ENCODE measurements at regions not wholly inside any gene's neighbourhood (a gene's known extent, or its start where the extent isn't known, plus 50 kb on each side); places are given as distances from the start of the nearest gene placed in this dataset.

DNA sequence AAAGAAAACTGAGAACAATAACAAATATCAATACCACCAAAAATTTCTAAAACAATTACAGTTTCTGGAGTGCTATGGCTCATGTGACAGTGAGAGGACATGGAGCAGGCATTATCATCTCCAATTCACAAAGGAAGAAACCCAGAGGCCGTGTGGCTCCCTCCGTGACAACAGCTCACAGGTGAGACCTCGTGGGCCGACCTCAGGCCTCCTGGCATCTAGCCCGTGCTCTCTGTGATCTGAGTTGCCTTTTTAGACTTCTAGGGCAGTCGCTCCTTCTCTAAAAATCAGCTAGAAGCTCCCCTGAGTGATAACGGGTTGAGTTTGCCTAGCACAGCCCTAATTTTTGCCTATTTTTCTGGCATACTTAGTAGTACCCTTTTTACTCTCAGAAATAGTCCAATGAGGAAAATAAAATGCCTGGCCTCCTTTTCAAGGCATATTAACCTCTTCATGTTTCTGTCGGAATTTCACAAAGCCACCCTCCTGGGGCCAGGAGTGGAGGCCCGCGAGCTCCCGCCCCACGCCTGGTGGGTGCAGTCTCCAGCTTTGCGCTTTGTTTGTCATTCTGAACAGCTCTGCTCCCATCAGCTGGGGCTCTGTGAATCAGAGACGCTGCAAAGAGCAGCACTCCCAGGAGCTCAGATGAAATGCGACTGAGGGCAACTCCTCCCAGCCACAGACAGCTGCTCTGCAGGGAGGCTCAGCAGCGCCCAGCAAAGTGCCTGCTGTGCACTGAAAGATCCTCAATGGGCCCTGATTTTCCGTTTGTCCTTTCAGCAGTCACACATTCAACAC is 292.5 kb downstream of the UQCRFS1 start:
- DNase-seq (ENCODE audit: insufficient read length, low spot score) (no peak), FAIRE-seq (no peak)
- no peak for TF ChIP-seq POLR2A (IDR thresholded peaks at IDR 0.05; ENCODE audit: low read depth, low read length)
- TF ChIP-seq POLR2AphosphoS5 (IDR thresholded peaks at IDR 0.05; ENCODE audit: low read depth, low read length) = no peak
- TF ChIP-seq PAX5 (IDR thresholded peaks at IDR 0.05; ENCODE audit: insufficient read depth, low read length, severe bottlenecking) = no peak
- TF ChIP-seq SPI1 (IDR thresholded peaks at IDR 0.05; ENCODE audit: low read depth, low read length) = no peak
- no peak for TF ChIP-seq TAF1 (IDR thresholded peaks at IDR 0.05; ENCODE audit: low read depth, low read length)
- no peak for TF ChIP-seq POU2F2 (IDR thresholded peaks at IDR 0.05; ENCODE audit: low read depth, low read length)

DNA sequence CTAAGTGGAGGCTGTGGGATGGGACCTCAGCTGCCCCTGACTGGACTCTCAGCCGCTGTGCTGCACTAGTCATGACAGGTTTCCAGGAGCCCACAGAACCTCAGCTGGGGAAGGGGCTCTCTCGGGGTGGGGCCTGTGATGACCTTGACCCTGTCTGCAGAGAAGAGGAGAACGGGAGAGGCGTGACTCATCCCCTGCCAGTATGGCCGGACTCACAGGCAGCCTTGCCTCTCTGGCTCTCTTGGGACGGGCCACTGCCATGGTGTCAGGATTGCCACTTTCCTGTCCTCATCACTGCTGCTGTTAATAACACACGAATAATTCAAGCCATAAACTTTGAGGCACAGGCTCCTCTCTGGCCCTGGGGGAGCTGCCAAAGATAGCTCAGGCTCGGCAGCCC is 295.3 kb downstream of the UQCRFS1 start:
- DNase-seq (ENCODE audit: insufficient read length, low spot score) (no peak), FAIRE-seq (no peak)
- TF ChIP-seq SPI1 (IDR thresholded peaks at IDR 0.05; ENCODE audit: low read depth, low read length) = no peak

DNA sequence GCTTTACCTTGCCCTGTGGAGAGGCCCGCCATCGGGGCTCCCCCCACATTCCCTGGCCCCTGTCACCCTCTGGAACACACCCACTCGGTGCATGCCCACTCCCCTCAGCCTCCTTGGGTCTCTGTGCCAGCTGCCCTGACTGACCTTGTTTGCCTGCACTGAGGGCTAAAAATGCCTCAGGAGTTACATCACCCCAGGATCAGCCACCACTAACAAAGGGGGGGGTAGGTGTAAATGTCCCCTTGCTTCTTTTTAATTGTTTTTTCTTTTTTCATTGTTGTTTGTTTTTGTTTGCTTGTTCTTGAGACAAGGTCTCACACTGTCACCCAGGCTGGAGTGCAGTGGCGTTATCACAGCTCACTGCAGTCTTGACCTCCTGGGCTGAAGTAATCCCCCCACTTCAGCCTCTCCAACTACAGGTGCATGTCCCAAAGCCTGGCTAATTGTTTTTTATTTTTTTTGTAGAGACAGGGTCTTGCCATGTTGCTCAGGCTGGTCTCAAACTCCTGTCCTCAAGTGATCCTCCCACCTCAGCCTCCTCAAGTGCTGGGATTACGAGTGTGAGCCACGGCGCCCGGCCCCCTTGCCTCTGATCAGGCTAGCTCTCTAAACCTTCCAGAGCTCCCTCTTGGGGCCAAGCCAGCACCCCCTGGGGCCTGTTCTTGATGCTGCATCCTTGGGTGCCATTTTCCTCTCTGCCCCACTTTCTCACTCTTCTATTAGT is 297.1 kb downstream of the UQCRFS1 start:
- TF ChIP-seq TAF1 (IDR thresholded peaks at IDR 0.05; ENCODE audit: low read depth, low read length) (no peak), POLR2AphosphoS5 (IDR thresholded peaks at IDR 0.05; ENCODE audit: low read depth, low read length) (no peak), POLR2A (IDR thresholded peaks at IDR 0.05; ENCODE audit: low read depth, low read length) (no peak), POU2F2 (IDR thresholded peaks at IDR 0.05; ENCODE audit: low read depth, low read length) (no peak), SPI1 (IDR thresholded peaks at IDR 0.05; ENCODE audit: low read depth, low read length) (no peak), PAX5 (IDR thresholded peaks at IDR 0.05; ENCODE audit: insufficient read depth, low read length, severe bottlenecking) (no peak)
- FAIRE-seq (no peak), DNase-seq (ENCODE audit: insufficient read length, low spot score) (no peak)

DNA sequence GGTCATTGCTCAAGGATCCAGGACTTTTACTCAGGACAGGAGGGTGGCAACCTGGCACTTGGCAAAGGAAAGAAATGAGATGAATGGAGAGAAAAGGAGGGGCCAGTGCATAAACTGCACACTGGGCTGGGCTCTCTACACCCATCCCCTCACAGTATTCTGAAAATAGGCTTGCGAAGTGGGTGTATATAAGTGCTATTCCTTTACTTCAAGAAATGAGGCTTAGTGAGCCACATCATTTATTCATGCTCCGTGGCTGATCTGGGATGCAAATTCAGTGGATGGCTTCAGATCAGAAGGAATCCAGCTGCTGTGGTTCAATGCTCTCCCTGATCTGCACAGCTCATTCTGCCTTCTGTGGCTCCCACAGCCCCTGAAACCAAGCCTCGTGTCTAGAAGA is 297.7 kb downstream of the UQCRFS1 start:
- DNase-seq (ENCODE audit: insufficient read length, low spot score) = no peak
- TF ChIP-seq SPI1 (IDR thresholded peaks at IDR 0.05; ENCODE audit: low read depth, low read length) (no peak), TAF1 (IDR thresholded peaks at IDR 0.05; ENCODE audit: low read depth, low read length) (no peak), POLR2A (IDR thresholded peaks at IDR 0.05; ENCODE audit: low read depth, low read length) (no peak), POU2F2 (IDR thresholded peaks at IDR 0.05; ENCODE audit: low read depth, low read length) (no peak), POLR2AphosphoS5 (IDR thresholded peaks at IDR 0.05; ENCODE audit: low read depth, low read length) (no peak), PAX5 (IDR thresholded peaks at IDR 0.05; ENCODE audit: insufficient read depth, low read length, severe bottlenecking) (no peak)
- no peak for FAIRE-seq

DNA sequence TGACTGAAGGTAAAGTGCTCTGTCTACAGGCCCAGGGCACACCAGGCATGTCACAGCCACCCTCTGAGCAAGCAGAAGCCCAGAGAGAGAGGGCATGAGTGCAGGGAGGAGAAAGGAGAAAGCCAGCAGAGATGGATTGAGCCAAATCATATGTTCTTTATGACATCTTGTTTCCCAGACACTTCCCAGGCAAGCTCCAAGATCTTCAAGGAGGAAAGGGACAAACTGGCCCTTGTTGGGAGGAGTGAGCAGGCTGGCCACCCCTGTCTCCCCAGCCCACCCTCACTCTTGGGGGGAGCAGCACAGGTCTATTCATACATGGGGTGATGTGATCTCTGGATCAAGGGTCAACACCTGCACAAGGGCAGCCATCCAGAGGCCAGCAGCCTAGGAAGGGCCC is 298.8 kb downstream of the UQCRFS1 start:
- DNase-seq (ENCODE audit: insufficient read length, low spot score) (no peak), FAIRE-seq (no peak)
- TF ChIP-seq SPI1 (IDR thresholded peaks at IDR 0.05; ENCODE audit: low read depth, low read length) (no peak), TAF1 (IDR thresholded peaks at IDR 0.05; ENCODE audit: low read depth, low read length) (no peak), POLR2A (IDR thresholded peaks at IDR 0.05; ENCODE audit: low read depth, low read length) (no peak), POLR2AphosphoS5 (IDR thresholded peaks at IDR 0.05; ENCODE audit: low read depth, low read length) (no peak), POU2F2 (IDR thresholded peaks at IDR 0.05; ENCODE audit: low read depth, low read length) (no peak), PAX5 (IDR thresholded peaks at IDR 0.05; ENCODE audit: insufficient read depth, low read length, severe bottlenecking) (no peak)

DNA sequence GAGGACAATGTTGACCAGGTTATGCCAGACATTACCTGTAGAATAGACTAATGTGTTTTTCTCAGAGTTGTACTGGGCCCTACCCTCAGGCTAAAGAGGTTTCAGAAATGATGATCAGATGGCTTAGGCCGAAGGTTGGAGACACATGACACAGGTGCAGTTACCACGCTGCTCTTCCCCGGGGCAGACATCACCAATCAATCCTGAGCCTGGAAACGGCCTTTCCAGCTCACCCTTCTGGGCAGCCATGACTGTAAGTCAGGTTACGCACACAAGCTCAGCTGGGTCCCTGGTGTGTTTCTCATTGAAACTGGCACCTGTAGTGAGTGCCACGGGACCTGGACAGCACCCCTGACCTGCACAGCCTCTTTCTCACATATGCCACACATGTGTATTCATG is 299.3 kb downstream of the UQCRFS1 start:
- FAIRE-seq (no peak), DNase-seq (ENCODE audit: insufficient read length, low spot score) (no peak)
- no peak for TF ChIP-seq TAF1 (IDR thresholded peaks at IDR 0.05; ENCODE audit: low read depth, low read length)
- TF ChIP-seq POU2F2 (IDR thresholded peaks at IDR 0.05; ENCODE audit: low read depth, low read length) = no peak
- TF ChIP-seq PAX5 (IDR thresholded peaks at IDR 0.05; ENCODE audit: insufficient read depth, low read length, severe bottlenecking) = no peak
- TF ChIP-seq POLR2AphosphoS5 (IDR thresholded peaks at IDR 0.05; ENCODE audit: low read depth, low read length) = no peak
- no peak for TF ChIP-seq SPI1 (IDR thresholded peaks at IDR 0.05; ENCODE audit: low read depth, low read length)
- TF ChIP-seq POLR2A (IDR thresholded peaks at IDR 0.05; ENCODE audit: low read depth, low read length) = no peak

DNA sequence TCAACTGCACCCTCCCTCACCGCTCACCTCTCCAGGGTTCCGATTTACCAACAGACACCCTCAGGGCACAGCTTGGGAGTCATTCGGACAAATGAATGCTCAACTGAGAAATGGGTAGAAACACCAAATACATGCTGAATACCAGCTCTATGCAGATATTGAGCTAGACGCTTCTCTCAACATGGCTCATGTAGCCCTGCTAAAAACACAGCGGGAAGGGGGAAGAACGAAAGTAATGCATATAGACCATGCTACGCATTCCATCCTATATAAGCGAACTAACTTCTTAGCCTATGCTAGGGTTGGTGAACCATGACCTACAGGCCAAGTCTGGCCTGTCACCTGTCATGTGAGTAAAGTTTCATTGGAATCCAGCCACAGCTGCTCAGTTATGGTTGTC is 304.0 kb downstream of the UQCRFS1 start:
- DNase-seq (ENCODE audit: insufficient read length, low spot score) (no peak), FAIRE-seq (no peak)
- TF ChIP-seq POLR2A (IDR thresholded peaks at IDR 0.05; ENCODE audit: low read depth, low read length) (no peak), TAF1 (IDR thresholded peaks at IDR 0.05; ENCODE audit: low read depth, low read length) (no peak), POU2F2 (IDR thresholded peaks at IDR 0.05; ENCODE audit: low read depth, low read length) (no peak), PAX5 (IDR thresholded peaks at IDR 0.05; ENCODE audit: insufficient read depth, low read length, severe bottlenecking) (no peak), SPI1 (IDR thresholded peaks at IDR 0.05; ENCODE audit: low read depth, low read length) (no peak)

DNA sequence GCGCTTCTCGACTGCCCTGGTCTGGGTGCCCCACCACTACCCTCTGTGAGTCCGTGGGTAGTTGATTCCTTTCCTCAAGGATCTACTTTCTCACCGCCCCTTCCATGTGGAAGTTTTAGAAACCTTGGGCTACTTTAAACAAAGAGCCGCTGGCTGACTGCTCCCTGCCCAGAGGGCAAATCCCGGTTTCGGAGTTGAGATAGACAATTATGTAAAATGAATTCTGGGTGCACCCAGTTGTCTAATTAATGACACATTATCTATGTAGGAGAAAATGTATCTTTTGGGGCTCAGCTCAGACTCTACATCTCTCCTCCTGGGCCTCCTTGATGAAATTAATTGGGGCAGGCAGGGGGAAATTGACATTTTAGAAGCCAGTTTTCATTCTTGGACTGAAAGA is 305.4 kb downstream of the UQCRFS1 start:
- DNase-seq (ENCODE audit: insufficient read length, low spot score) (no peak), FAIRE-seq (no peak)
- TF ChIP-seq SPI1 (IDR thresholded peaks at IDR 0.05; ENCODE audit: low read depth, low read length) = no peak
- TF ChIP-seq POU2F2 (IDR thresholded peaks at IDR 0.05; ENCODE audit: low read depth, low read length) = no peak
- no peak for TF ChIP-seq TAF1 (IDR thresholded peaks at IDR 0.05; ENCODE audit: low read depth, low read length)
- no peak for TF ChIP-seq PAX5 (IDR thresholded peaks at IDR 0.05; ENCODE audit: insufficient read depth, low read length, severe bottlenecking)
- TF ChIP-seq POLR2AphosphoS5 (IDR thresholded peaks at IDR 0.05; ENCODE audit: low read depth, low read length) = no peak
- no peak for TF ChIP-seq POLR2A (IDR thresholded peaks at IDR 0.05; ENCODE audit: low read depth, low read length)

DNA sequence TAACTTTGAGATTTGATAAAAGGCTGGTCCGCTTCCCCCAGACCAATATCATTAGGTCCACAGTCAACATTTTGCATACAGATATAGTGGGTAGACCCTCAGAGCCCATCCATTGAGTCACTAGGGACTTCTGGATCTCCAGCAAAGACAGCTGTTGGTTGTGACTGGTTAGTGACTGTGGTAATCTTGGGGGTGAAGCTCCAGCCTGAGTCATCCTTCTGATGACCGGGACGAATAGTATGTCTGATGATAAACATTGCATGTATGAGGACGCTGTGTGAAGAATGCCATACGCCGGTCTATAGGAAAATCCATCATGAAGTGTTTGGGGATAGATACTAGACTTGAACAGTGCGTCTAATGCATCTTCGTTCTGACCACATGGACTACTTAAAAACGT is 307.0 kb downstream of the UQCRFS1 start:
- no peak for DNase-seq (ENCODE audit: insufficient read length, low spot score)
- FAIRE-seq = no peak
- TF ChIP-seq PAX5 (IDR thresholded peaks at IDR 0.05; ENCODE audit: insufficient read depth, low read length, severe bottlenecking) = no peak
- TF ChIP-seq POLR2AphosphoS5 (IDR thresholded peaks at IDR 0.05; ENCODE audit: low read depth, low read length) = no peak
- TF ChIP-seq POLR2A (IDR thresholded peaks at IDR 0.05; ENCODE audit: low read depth, low read length) = no peak
- TF ChIP-seq POU2F2 (IDR thresholded peaks at IDR 0.05; ENCODE audit: low read depth, low read length) = no peak
- TF ChIP-seq TAF1 (IDR thresholded peaks at IDR 0.05; ENCODE audit: low read depth, low read length) = no peak
- no peak for TF ChIP-seq SPI1 (IDR thresholded peaks at IDR 0.05; ENCODE audit: low read depth, low read length)

Measured in GM12891 (cell line).